Activated naive CD4-positive, alpha-beta T cell treated with anti-CD3 and anti-CD28 coated beads, Interleukin-2, amount 10 ng/mL, durations not matched to agents 7 days and 5 days (primary cell): ENCODE measurements at regions not wholly inside any gene's neighbourhood (a gene's known extent, or its start where the extent isn't known, plus 50 kb on each side); places are given as distances from the start of the nearest gene placed in this dataset.

Experiments used
- CTCF ChIA-PET: fragments of 350-600 bp; sonication (Branson Sonifier 250); formaldehyde crosslinking; loops from one replicate; lab custom pipeline; 2021; ENCODE audit warnings: antibody characterized with exemption; lab: Charles Lee
- DNase-seq: peaks from one replicate; pipeline ENCODE4 v3.0.0-alpha.2; 2020
- H3K27ac Mint-ChIP-seq: one replicate; pipeline ENCODE4 v1.8.0; 2021; ENCODE audit warnings: mild to moderate bottlenecking, moderate library complexity, mixed read lengths
- H3K27me3 Mint-ChIP-seq: one replicate; pipeline ENCODE4 v1.8.0; 2021; ENCODE audit warnings: mild to moderate bottlenecking, mixed read lengths
- H3K36me3 Mint-ChIP-seq: one replicate; pipeline ENCODE4 v1.8.0; 2021; ENCODE audit warnings: mixed read lengths
- H3K4me1 Mint-ChIP-seq: one replicate; pipeline ENCODE4 v1.8.0; 2021; ENCODE audit warnings: mixed read lengths
- H3K4me3 Mint-ChIP-seq: one replicate; pipeline ENCODE4 v1.8.0; 2021; ENCODE audit warnings: mild to moderate bottlenecking, moderate library complexity, mixed read lengths
- H3K9me3 Mint-ChIP-seq: one replicate; pipeline ENCODE4 v1.8.0; 2021; ENCODE audit warnings: mixed read lengths

GRCh38 chr21:35664683-35665082 is 395.6 kb downstream of the SETD4 start:
- H3K4me3 Mint-ChIP-seq = no peak overlapping the region
- CTCF ChIA-PET = interaction anchor here (0.6 kb wide), 1 partner anchor 30 kb away, joined by 3 read pairs; no protein-coding TSS in a partner anchor
- no peaks in the 10 kb centered on the region for H3K4me1 Mint-ChIP-seq
- DNase-seq = no peak
- no peaks in the 10 kb centered on the region for H3K36me3 Mint-ChIP-seq
- peaks cover 30% of the 10 kb centered on the region for H3K27me3 Mint-ChIP-seq
- no peak overlapping the region for H3K27ac Mint-ChIP-seq
- no peaks in the 10 kb centered on the region for H3K9me3 Mint-ChIP-seq

GRCh38 chr21:35663856-35664606 is 396.3 kb downstream of the SETD4 start:
- Mint-ChIP-seq H3K4me1 (no peaks in the 10 kb centered on the region), H3K9me3 (no peaks in the 10 kb centered on the region), H3K4me3 (no peak overlapping the region)

GRCh38 chr21:35658242-35658641 is 402.1 kb downstream of the SETD4 start:
- Mint-ChIP-seq H3K4me3 (no peak overlapping the region), H3K27ac (no peak overlapping the region), H3K36me3 (no peaks in the 10 kb centered on the region), H3K9me3 (no peaks in the 10 kb centered on the region), H3K27me3 (peaks cover 7% of the 10 kb centered on the region), H3K4me1 (peaks cover 16% of the 10 kb centered on the region)
- CTCF ChIA-PET = no interaction called here
- DNase-seq = no peak

More at GRCh38 chr21:35663856-35664606, 396.3 kb downstream of the SETD4 start:
- Mint-ChIP-seq H3K27ac (no peak overlapping the region), H3K36me3 (no peaks in the 10 kb centered on the region), H3K27me3 (peaks cover 30% of the 10 kb centered on the region)
- CTCF ChIA-PET = interaction anchor here (0.6 kb wide), 1 partner anchor 31 kb away, joined by 3 read pairs; no protein-coding TSS in a partner anchor
- no peak for DNase-seq

GRCh38 chr21:35652872-35653271 is 407.5 kb downstream of the SETD4 start:
- H3K36me3 Mint-ChIP-seq = no peaks in the 10 kb centered on the region
- H3K27me3 Mint-ChIP-seq = peaks cover 10% of the 10 kb centered on the region
- no peak overlapping the region for H3K4me3 Mint-ChIP-seq
- H3K27ac Mint-ChIP-seq = no peak overlapping the region
- CTCF ChIA-PET = no interaction called here
- H3K4me1 Mint-ChIP-seq = peaks cover 5% of the 10 kb centered on the region
- DNase-seq = no peak
- no peaks in the 10 kb centered on the region for H3K9me3 Mint-ChIP-seq

GRCh38 chr21:35652196-35652595 is 408.1 kb downstream of the SETD4 start:
- Mint-ChIP-seq H3K4me3 (no peak overlapping the region), H3K27me3 (peaks cover 10% of the 10 kb centered on the region), H3K9me3 (no peaks in the 10 kb centered on the region), H3K4me1 (no peaks in the 10 kb centered on the region), H3K36me3 (no peaks in the 10 kb centered on the region), H3K27ac (no peak overlapping the region)
- CTCF ChIA-PET = no interaction called here
- DNase-seq = no peak

GRCh38 chr21:35651196-35651595 is 409.1 kb downstream of the SETD4 start:
- H3K4me1 Mint-ChIP-seq = no peaks in the 10 kb centered on the region
- no peak for DNase-seq
- H3K36me3 Mint-ChIP-seq = no peaks in the 10 kb centered on the region
- no peak overlapping the region for H3K27ac Mint-ChIP-seq
- no peaks in the 10 kb centered on the region for H3K9me3 Mint-ChIP-seq
- CTCF ChIA-PET = no interaction called here
- peaks cover 10% of the 10 kb centered on the region for H3K27me3 Mint-ChIP-seq
- no peak overlapping the region for H3K4me3 Mint-ChIP-seq

GRCh38 chr21:35649186-35649585 is 411.1 kb downstream of the SETD4 start:
- DNase-seq = no peak
- no peaks in the 10 kb centered on the region for H3K4me1 Mint-ChIP-seq
- no peaks in the 10 kb centered on the region for H3K9me3 Mint-ChIP-seq
- no peak overlapping the region for H3K27ac Mint-ChIP-seq
- CTCF ChIA-PET = interaction anchor here (1.1 kb wide), 1 partner anchor 10 kb away, joined by 3 read pairs; no protein-coding TSS in a partner anchor
- H3K4me3 Mint-ChIP-seq = no peak overlapping the region
- H3K36me3 Mint-ChIP-seq = no peaks in the 10 kb centered on the region
- H3K27me3 Mint-ChIP-seq = peaks cover 10% of the 10 kb centered on the region

- Mint-ChIP-seq H3K4me1 (no peaks in the 10 kb centered on the region), H3K27me3 (peaks cover 10% of the 10 kb centered on the region), H3K27ac (no peak overlapping the region), H3K36me3 (no peaks in the 10 kb centered on the region), H3K4me3 (no peak overlapping the region), H3K9me3 (no peaks in the 10 kb centered on the region)
- DNase-seq = no peak
- CTCF ChIA-PET = interaction anchor here (1.1 kb wide), 1 partner anchor 10 kb away, joined by 3 read pairs; no protein-coding TSS in a partner anchor
Measured at GRCh38 chr21:35648512-35648911, 411.8 kb downstream of the SETD4 start.

GRCh38 chr21:35646606-35647005 is 413.7 kb downstream of the SETD4 start:
- no peak overlapping the region for H3K4me3 Mint-ChIP-seq
- H3K27me3 Mint-ChIP-seq = peaks cover 18% of the 10 kb centered on the region
- no peaks in the 10 kb centered on the region for H3K36me3 Mint-ChIP-seq
- no peak overlapping the region for H3K27ac Mint-ChIP-seq
- no peaks in the 10 kb centered on the region for H3K4me1 Mint-ChIP-seq
- DNase-seq = no peak
- H3K9me3 Mint-ChIP-seq = no peaks in the 10 kb centered on the region
- CTCF ChIA-PET = no interaction called here

- DNase-seq = no peak
- Mint-ChIP-seq H3K9me3 (no peaks in the 10 kb centered on the region), H3K27me3 (peaks cover 19% of the 10 kb centered on the region)
Measured at GRCh38 chr21:35645991-35646390, 414.3 kb downstream of the SETD4 start.

GRCh38 chr21:35644523-35644922 is 415.8 kb downstream of the SETD4 start:
- Mint-ChIP-seq H3K4me1 (no peaks in the 10 kb centered on the region), H3K4me3 (no peak overlapping the region), H3K27ac (no peak overlapping the region), H3K27me3 (peaks cover 13% of the 10 kb centered on the region), H3K36me3 (no peaks in the 10 kb centered on the region), H3K9me3 (no peaks in the 10 kb centered on the region)
- DNase-seq = no peak
- CTCF ChIA-PET = no interaction called here

More at GRCh38 chr21:35645991-35646390, 414.3 kb downstream of the SETD4 start:
- Mint-ChIP-seq H3K4me3 (no peak overlapping the region), H3K4me1 (no peaks in the 10 kb centered on the region), H3K27ac (no peak overlapping the region), H3K36me3 (no peaks in the 10 kb centered on the region)
- CTCF ChIA-PET = no interaction called here

- Mint-ChIP-seq H3K9me3 (no peaks in the 10 kb centered on the region), H3K36me3 (no peaks in the 10 kb centered on the region), H3K27ac (no peak overlapping the region), H3K4me1 (no peaks in the 10 kb centered on the region), H3K27me3 (peaks cover 9% of the 10 kb centered on the region), H3K4me3 (no peak overlapping the region)
- CTCF ChIA-PET = no interaction called here
- DNase-seq = no peak
Measured at GRCh38 chr21:35643176-35643575, 417.1 kb downstream of the SETD4 start.

- CTCF ChIA-PET = no interaction called here
- no peaks in the 10 kb centered on the region for H3K36me3 Mint-ChIP-seq
- no peak for DNase-seq
- H3K9me3 Mint-ChIP-seq = no peaks in the 10 kb centered on the region
- no peak overlapping the region for H3K27ac Mint-ChIP-seq
- H3K4me3 Mint-ChIP-seq = no peak overlapping the region
- H3K27me3 Mint-ChIP-seq = peaks cover 14% of the 10 kb centered on the region
- H3K4me1 Mint-ChIP-seq = no peaks in the 10 kb centered on the region
Measured at GRCh38 chr21:35641271-35642016, 418.9 kb downstream of the SETD4 start.

GRCh38 chr21:35637431-35637830 is 422.9 kb downstream of the SETD4 start:
- H3K27ac Mint-ChIP-seq = no peak overlapping the region

More at GRCh38 chr21:35637431-35637830, 422.9 kb downstream of the SETD4 start:
- Mint-ChIP-seq H3K4me1 (no peaks in the 10 kb centered on the region), H3K4me3 (no peak overlapping the region), H3K9me3 (no peaks in the 10 kb centered on the region), H3K27me3 (peaks cover 11% of the 10 kb centered on the region), H3K36me3 (no peaks in the 10 kb centered on the region)
- DNase-seq = no peak
- CTCF ChIA-PET = no interaction called here
